HG03520 (cell line): ENCODE measurements at regions not wholly inside any gene's neighbourhood (a gene's known extent, or its start where the extent isn't known, plus 50 kb on each side); places are given as distances from the start of the nearest gene placed in this dataset.

Experiments
- ATAC-seq: cut with Tn5 transposase; IDR thresholded peaks from one replicate; pipeline ENCODE4 v1.9.1; 2021; ENCODE audit warnings: mild to moderate bottlenecking, moderate library complexity; ENCODE audit not compliant: unreplicated experiment

- ATAC-seq, result no peak
Measured at GRCh38 chr2:173419506-173419905, 64.8 kb downstream of the CDCA7 start.

GRCh38 chr2:173424886-173425285, 70.2 kb downstream of the CDCA7 start:
- ATAC-seq, result no peak

GRCh38 chr2:173427887-173428668, 73.4 kb downstream of the CDCA7 start:
- no peak for ATAC-seq

DNA sequence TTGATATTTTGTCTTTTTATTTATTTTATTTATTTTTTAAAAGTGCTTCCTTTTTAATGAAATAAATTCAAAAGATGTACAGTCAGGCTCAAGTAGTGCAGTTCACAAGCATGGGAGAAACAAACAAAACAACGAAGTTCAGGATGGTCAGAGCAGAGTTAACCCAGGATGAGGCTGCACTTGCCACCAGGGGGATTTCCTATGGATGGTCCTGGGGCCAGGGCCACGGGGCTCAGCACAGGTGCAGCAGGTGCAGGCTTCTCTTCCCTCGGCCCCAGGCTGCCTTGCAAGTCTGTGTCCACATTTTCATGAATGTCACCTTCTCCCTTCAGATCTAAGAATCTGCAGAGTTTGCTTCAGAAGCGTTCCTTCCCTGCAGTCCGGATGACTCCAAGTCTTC, 76.5 kb downstream of the CDCA7 start:
- ATAC-seq, result no peak

- ATAC-seq, result no peak
Measured at GRCh38 chr2:173432049-173432754, 77.5 kb downstream of the CDCA7 start.

DNA sequence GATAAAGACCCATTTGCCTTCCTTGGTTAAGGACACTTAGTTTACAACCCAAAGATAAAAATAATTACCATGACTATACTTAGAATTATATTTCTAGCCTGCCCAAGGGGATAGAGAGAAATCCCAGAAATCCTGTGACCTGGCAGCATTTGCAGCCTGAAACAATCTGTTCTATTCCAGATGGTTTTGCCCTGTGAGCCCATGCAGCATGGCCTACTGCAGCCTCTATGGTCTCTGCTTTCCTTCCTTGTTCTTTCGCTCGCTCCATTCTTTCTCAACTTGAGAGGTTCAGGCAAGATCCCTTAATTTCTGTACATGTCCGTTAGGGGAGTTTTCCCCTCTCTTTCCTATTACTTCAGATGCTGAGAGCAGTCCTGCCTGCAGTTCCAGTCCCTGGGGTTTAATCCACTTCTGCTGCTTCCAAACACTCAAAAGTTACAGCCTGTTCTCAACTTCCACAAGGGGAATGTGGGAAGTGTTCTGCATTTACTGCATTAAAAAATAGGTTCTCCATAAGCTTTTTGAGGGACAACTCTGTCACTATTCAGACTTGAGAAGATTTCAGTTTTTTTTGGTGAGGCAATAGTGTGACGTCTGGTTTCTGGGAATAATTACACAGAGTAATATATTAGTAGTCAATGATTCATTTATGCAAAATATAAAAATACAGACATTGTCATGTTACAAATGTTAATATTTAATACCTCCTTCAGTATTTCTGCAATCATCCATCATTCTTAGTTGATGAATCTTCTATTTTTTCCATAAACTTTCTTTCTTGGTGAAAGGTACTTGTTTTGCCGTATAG, 80.3 kb downstream of the CDCA7 start:
- ATAC-seq, result no peak

DNA sequence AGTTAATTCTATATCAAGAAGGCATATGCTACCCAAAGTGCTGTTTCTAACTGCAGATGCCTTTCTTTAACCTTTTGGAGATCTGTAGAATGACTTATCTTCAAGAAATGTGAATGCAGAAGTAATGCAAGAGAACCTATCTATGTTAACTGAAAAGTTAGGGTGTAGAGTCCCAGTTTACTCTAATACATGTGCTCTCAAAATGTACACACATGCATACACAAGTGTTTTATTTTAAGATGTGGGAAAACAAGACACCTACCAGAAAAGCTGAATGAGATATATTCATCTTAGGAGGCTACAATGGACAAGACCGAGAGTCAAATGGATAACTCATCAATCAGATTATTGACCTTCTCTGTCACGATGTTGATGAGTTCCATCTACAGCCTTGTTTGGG, 80.9 kb downstream of the CDCA7 start:
- no peak for ATAC-seq

DNA sequence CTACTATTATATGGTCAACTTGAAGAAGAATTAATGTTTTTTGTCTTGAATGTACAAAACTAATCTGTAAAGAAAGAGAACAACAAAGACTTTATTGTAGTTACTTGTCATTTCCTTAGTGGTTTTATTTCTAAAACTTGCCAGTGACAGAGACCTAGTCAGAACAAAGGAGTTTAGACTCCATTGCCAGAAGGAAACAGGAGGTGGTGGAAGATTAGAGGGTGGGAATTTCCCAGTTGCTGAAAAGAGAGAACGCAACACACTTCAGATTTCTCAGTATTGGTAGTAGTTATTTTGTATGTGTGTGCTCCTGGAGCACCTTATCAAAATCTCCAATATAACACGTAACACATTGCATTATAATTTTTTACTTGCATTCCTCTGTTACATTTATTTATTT, 81.4 kb downstream of the CDCA7 start:
- no peak for ATAC-seq

GRCh38 chr2:173441222-173441621, 86.5 kb downstream of the CDCA7 start:
- ATAC-seq, result no peak

DNA sequence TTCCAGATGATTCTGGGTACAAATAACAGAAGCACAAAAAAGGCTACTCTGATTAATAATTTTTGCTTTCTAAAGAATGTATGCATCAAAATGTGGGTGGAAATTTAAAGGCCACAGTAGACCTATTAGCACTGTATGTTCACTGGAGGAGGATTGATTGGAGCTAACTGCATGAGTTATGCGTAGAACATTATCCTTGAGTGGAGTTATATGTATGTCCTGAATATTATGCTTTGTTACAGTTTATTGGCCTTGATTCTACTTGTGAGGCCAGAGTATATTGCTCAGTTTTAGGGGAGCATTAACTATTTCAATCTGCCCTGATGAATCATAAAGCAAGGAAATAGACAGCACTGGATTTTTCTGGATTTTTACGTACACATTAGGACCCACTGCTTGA, 87.9 kb downstream of the CDCA7 start:
- no peak for ATAC-seq

DNA sequence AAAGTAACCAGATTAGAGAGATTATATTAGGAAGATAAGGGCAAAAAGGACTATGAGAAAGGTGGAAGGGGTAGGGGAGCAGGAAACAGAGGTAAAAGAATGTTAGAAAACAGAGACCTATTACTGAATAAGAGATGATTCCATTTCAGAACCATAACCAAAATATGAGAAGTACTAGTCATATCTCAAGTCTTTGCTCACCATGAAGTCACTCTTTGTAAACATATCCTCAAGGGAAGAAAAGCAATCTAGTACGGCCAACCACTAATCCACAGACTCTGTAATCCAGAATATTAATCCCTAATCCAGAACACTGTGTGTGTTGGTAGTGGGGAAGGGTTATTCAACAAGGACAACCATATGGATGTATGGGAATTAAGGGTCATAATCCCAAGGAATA, 92.0 kb downstream of the CDCA7 start:
- ATAC-seq, result no peak

- peak; percentile 74 for ATAC-seq
Measured at GRCh38 chr2:173448938-173449471, 94.3 kb downstream of the CDCA7 start.

GRCh38 chr2:173451118-173451517, 96.4 kb downstream of the CDCA7 start:
- peak; percentile 50 for ATAC-seq

DNA sequence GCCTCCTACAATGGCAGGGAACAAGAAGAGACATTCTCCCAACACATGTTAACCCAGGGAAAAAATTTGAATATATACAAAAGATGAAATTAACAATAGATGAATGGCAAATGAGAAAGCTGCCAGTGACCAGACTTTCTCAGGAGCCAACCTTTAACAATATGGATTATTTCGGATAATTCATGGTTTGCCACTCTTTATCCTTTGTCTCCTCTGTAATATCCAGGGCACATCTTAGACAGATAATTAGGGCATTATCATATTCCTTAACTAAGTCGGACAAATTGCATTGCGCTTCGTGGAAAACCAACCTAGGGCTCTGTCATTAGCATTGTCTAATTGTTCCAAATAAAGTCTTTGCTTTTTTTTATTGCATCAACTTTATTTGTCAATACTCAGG, 97.3 kb downstream of the CDCA7 start:
- no peak for ATAC-seq

GRCh38 chr2:173452416-173452815, 97.7 kb downstream of the CDCA7 start:
- no peak for ATAC-seq

- ATAC-seq, result no peak
Measured at GRCh38 chr2:173456960-173457359, 102.3 kb downstream of the CDCA7 start.

GRCh38 chr2:173457366-173457765, 102.7 kb downstream of the CDCA7 start:
- ATAC-seq, result no peak

- ATAC-seq, result no peak
Measured at GRCh38 chr2:173458991-173459780, 104.5 kb downstream of the CDCA7 start.

GRCh38 chr2:173462892-173463840, 108.5 kb downstream of the CDCA7 start:
- ATAC-seq, result no peak
